ENCODE measurements at regions not wholly inside any gene's neighbourhood (a gene's known extent, or its start where the extent isn't known, plus 50 kb on each side); places are given as distances from the start of the nearest gene placed in this dataset.

GRCh38 chr12:128089961-128090360, 177.0 kb upstream of the TMEM132C start:
- Histone ChIP-seq H3K27me3 (peaks cover 0 to 9% (median 0%) of the 10 kb centered on the region in 3 donors), H3K4me3 (no peak overlapping the region), H3K27ac (no peak overlapping the region), H3K4me1 (no peaks in the 10 kb centered on the region), H3K9me3 (peaks cover 0 to 6% (median 4%) of the 10 kb centered on the region in 4 donors), H3K36me3 (no peaks in the 10 kb centered on the region)
- intact Hi-C loops (cut with DNase I; ENCODE audit: low total_unique reads), result no loop called here
- 87 to 94% (median 90%) methylated on average over 6 of the region's 6 CpGs for WGBS, 5 donors
- TF ChIP-seq POLR2AphosphoS5 (IDR thresholded peaks at IDR 0.05) (no peak), POLR2A (IDR thresholded peaks at IDR 0.05) (no peak), EP300 (IDR thresholded peaks at IDR 0.05) (no peak)
- TF ChIP-seq, protein P1, sequence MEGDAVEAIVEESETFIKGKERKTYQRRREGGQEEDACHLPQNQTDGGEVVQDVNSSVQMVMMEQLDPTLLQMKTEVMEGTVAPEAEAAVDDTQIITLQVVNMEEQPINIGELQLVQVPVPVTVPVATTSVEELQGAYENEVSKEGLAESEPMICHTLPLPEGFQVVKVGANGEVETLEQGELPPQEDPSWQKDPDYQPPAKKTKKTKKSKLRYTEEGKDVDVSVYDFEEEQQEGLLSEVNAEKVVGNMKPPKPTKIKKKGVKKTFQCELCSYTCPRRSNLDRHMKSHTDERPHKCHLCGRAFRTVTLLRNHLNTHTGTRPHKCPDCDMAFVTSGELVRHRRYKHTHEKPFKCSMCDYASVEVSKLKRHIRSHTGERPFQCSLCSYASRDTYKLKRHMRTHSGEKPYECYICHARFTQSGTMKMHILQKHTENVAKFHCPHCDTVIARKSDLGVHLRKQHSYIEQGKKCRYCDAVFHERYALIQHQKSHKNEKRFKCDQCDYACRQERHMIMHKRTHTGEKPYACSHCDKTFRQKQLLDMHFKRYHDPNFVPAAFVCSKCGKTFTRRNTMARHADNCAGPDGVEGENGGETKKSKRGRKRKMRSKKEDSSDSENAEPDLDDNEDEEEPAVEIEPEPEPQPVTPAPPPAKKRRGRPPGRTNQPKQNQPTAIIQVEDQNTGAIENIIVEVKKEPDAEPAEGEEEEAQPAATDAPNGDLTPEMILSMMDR (IDR thresholded peaks at IDR 0.05), result no peak
- no peak for DNase-seq

- no peak overlapping the region for H3K4me3 ChIP-seq
- DNase-seq, result no peak
- H3K36me3 ChIP-seq, result no peaks in the 10 kb centered on the region
- H3K27me3 ChIP-seq, result peaks cover 0 to 9% (median 0%) of the 10 kb centered on the region in 3 donors
- no peak for TF ChIP-seq POLR2AphosphoS5 (IDR thresholded peaks at IDR 0.05)
- TF ChIP-seq EP300 (IDR thresholded peaks at IDR 0.05), result no peak
- TF ChIP-seq, protein P1 (IDR thresholded peaks at IDR 0.05), result no peak
- 17 to 34% (median 22%) methylated on average over 13 of the region's 13 CpGs for WGBS, 5 donors
- no peaks in the 10 kb centered on the region for H3K4me1 ChIP-seq
- H3K9me3 ChIP-seq, result peaks cover 0 to 6% (median 4%) of the 10 kb centered on the region in 4 donors
- intact Hi-C loops (cut with DNase I; ENCODE audit: low total_unique reads), result no loop called here
- no peak overlapping the region for H3K27ac ChIP-seq
Observed at GRCh38 chr12:128091101-128091720, 175.8 kb upstream of the TMEM132C start.

- no peaks in the 10 kb centered on the region for H3K4me1 ChIP-seq
- peaks cover 0 to 9% (median 0%) of the 10 kb centered on the region in 3 donors for H3K27me3 ChIP-seq
- no peaks in the 10 kb centered on the region for H3K36me3 ChIP-seq
- TF ChIP-seq POLR2AphosphoS5 (IDR thresholded peaks at IDR 0.05) (no peak), EP300 (IDR thresholded peaks at IDR 0.05) (no peak), POLR2A (IDR thresholded peaks at IDR 0.05) (no peak)
- TF ChIP-seq, protein P1 (IDR thresholded peaks at IDR 0.05), result no peak
- H3K9me3 ChIP-seq, result peaks cover 0 to 6% (median 4%) of the 10 kb centered on the region in 4 donors
- peak in 1 of 2 donors; percentile 32 for DNase-seq
- H3K27ac ChIP-seq, result no peak overlapping the region
- 27 to 41% (median 33%) methylated on average over 9 of the region's 9 CpGs for WGBS, 5 donors
- no peak overlapping the region for H3K4me3 ChIP-seq
- intact Hi-C loops (cut with DNase I; ENCODE audit: low total_unique reads), result no loop called here
Observed at GRCh38 chr12:128091951-128092382, 175.0 kb upstream of the TMEM132C start.

- H3K9me3 ChIP-seq, result peaks cover 4 to 11% (median 10%) of the 10 kb centered on the region in 4 donors
- H3K36me3 ChIP-seq, result no peaks in the 10 kb centered on the region
- H3K27me3 ChIP-seq, result no peaks in the 10 kb centered on the region
- peak in 1 of 2 donors; percentile 38 for DNase-seq
- no peak overlapping the region for H3K4me3 ChIP-seq
- intact Hi-C loops (cut with DNase I; ENCODE audit: low total_unique reads), result no loop called here
- TF ChIP-seq EP300 (IDR thresholded peaks at IDR 0.05), result no peak
- TF ChIP-seq POLR2AphosphoS5 (IDR thresholded peaks at IDR 0.05), result no peak
- TF ChIP-seq, protein P1 (IDR thresholded peaks at IDR 0.05), result no peak
- TF ChIP-seq POLR2A (IDR thresholded peaks at IDR 0.05), result no peak
- H3K27ac ChIP-seq, result no peak overlapping the region
- no peaks in the 10 kb centered on the region for H3K4me1 ChIP-seq
- 59 to 82% (median 74%) methylated on average over 7 of the region's 7 CpGs for WGBS, 5 donors
Observed at GRCh38 chr12:128098730-128099129, 168.2 kb upstream of the TMEM132C start.

Measured in stomach (tissue), 8 donors.